ENCODE measurements at regions not wholly inside any gene's neighbourhood (a gene's known extent, or its start where the extent isn't known, plus 50 kb on each side); places are given as distances from the start of the nearest gene placed in this dataset.
A peak's percentile ranks its signal among the peaks of the same experiment; 100 is the strongest.
"Not testable (repeated sequence)": the region's sequence is repeated elsewhere in the genome, so short reads cannot be mapped to it uniquely, and the experiment has no call there.

DNA sequence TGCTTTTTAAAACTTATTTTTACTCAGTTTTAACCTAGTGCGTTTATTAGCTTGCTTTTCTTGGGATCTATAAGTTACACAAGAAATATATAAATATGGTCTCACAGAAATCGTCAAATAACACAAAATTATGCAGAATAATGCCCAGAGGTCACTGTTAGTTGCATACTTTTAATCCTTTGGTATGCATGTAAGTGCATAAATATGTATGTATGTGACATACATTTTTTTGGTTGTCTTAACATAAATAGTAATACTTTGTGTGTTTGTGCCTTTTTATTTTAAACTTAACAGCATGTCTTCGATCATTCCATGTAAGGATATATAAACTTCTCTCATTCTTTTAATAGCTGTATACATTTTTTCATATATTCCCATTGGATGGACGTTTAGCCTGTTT is 459.6 kb downstream of the PCNX1 start:
- no peak for DNase-seq

DNA sequence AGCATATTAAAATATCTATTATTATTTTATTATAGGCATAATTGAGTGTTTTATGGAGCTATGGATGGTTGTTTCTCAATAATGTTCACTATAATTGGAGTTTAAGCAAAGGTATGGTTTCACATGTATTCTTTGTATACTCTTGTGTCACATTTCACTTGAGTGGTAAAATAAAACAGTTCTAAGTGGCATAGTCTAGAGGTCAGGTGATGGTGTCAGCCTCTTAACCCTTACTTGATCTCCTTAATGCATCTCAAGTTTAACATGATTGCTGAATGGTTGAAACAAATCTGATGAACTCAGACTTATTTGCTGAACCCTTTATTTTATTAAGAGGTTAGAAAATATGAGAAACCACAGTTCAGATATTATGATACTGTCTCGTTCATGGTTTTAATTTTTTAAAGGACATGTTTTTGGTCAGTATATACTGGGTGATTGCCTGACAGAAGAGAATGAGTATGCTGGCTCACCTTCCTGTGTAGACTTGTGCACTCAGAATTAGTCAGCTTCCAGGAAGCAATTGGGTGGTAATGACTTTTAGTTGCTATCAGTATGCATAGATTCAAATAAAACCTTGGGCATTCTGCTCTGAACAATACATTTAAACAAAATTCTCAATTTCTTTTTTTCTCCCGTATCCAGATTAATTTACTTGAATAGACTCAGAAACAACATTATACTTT is 464.6 kb downstream of the PCNX1 start:
- DNase-seq: no peak

DNA sequence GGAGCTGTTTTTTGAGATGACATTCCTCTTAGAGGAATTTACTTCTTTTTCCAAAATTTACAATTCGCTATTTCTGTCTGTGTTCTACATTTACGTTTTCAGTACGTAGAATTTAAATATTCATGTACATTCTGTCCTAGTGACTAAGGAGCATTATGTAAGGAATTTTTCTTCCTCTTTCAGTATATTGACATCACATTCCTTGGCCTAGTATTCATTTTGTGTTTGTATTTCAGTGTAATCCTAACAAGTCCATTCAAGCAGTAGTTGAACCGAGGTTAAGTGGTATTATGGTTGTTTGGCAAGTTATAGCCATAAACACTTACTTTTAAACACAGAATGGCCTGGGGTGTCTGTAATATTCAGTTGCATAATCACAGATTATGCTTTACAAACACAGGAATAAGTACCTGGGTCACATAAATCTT is 465.2 kb downstream of the PCNX1 start:
- no peak for DNase-seq

DNA sequence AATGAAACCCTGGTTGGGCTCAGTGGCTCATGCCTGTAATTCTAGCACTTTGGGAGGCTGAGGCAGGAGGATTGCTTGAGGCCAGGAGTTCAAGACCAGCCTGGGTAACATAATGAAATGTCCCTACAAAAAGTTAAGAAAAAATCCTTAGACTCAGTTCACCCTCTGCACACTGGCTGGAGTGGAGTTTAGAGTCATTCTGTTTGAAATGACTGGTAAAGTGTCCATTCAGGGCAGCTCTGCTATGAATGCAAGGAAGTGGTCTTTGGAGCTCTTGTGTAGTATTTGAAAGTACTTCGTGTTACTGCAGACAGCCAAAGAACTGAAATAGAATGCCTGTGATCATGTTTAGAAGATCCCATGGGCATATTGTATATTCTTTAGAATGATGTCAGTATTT is 466.5 kb downstream of the PCNX1 start:
- DNase-seq: no peak

DNA sequence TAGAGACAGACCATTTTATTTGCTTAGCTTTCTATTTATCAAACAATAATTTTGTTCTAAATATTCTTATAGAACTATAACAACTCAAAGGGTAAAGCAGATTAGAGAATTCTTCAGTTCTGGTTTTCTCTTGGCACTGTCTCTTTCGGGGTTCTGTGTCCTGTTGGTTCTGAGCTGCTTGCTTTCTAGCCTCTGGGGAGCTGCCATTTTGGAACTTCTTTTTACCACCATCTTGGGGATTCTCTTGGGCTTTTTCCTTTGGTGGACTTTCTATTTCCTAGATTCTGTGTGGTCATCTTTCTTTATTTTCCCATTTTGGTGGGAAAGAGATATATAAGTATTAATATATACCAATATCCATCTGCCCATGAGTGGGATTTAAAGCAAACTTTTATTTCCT is 467.7 kb downstream of the PCNX1 start:
- DNase-seq: no peak

DNA sequence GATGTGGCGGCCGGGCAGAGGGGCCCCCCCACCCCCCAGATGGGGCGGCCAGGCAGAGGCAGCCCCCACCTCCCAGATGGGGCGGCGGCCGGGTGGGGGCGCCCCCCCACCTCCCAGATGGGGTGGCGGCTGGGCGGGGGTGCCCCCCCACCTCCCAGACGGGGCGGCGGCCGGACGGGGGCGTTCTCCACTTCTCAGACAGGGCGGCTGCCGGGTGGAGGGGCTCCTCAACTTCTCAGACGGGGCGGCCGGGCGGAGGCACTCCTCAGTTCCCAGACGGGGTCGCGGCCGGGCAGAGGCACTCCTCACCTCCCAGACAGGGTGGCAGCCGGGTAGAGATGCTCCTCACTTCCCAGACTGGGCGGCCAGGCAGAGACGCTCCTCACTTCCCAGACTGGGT is 469.8 kb downstream of the PCNX1 start:
- DNase-seq: no peak

DNA sequence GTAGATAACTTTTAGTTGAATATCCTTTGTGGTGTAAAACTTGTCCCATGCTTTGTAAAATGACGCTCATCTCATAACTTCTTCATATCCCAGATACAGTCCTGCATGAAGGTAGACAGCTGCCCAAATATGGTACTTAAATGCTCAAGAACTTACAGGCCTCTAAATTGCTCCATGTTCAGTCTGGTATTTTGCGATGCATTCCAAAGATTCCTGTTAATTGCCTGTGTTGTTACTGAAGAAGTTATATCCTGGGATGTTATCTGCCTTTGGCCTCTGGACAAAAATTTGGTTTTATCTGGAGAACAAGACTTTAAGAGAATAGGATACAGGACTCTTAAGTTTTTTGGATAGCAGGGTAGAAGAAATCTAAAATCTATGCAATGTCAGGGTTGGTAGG is 473.0 kb downstream of the PCNX1 start:
- no peak for DNase-seq

DNA sequence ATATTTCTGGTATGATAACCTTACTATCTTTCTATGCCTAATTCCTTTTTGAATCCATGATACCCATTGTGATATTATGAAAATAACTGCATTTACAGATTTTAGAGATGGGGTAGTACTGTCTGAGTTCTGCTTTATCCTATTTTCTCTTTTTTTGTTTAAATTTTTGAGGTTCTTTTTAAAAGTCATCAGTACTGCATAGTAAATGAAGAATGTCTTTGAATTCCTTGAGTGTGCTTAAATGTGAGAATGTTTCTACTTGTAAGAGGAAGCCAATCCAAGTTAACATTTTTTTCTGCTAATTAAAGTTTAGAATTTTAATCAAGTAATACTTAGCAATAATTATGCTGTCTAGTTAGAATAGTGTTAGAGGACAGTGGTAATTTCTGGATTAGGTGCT is 474.6 kb downstream of the PCNX1 start:
- no peak for DNase-seq

DNA sequence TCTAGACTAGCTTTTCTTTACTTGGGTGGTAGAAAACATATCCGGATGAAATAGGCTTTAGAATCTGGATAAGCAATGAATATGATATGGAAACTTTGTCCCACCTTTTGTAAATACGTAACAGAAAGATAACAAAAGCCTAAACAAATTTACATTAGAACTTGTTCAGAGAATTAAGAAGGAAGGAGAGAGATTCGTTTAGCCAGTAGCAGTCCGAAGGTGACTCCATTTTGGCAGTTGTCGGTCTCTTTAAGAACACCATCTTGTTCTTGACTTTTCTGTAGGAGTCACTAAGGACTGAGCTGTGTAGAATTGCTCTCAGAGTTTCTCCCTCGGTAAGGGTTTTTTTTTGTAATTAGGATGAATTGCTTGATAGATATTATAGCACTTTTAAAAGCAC is 475.1 kb downstream of the PCNX1 start:
- no peak for DNase-seq

DNA sequence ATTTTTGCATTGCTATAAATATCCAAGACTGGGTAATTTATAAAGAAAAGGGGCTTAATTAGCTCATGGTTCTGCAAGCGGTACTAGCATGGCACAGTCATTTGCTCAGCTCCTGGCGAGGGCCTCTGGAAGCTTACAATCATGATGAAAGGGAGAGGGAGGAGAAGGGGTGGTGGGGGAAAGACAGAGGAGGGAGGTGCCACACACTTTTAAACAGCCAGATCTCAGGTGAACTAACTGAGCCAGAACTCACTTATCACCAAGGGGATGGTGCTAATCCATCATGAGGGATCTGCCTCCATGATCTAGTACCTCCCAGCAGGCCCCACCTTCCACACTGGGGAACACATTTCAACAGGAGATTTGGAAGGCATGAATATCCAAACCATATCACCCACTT is 476.3 kb downstream of the PCNX1 start:
- DNase-seq: no peak

DNA sequence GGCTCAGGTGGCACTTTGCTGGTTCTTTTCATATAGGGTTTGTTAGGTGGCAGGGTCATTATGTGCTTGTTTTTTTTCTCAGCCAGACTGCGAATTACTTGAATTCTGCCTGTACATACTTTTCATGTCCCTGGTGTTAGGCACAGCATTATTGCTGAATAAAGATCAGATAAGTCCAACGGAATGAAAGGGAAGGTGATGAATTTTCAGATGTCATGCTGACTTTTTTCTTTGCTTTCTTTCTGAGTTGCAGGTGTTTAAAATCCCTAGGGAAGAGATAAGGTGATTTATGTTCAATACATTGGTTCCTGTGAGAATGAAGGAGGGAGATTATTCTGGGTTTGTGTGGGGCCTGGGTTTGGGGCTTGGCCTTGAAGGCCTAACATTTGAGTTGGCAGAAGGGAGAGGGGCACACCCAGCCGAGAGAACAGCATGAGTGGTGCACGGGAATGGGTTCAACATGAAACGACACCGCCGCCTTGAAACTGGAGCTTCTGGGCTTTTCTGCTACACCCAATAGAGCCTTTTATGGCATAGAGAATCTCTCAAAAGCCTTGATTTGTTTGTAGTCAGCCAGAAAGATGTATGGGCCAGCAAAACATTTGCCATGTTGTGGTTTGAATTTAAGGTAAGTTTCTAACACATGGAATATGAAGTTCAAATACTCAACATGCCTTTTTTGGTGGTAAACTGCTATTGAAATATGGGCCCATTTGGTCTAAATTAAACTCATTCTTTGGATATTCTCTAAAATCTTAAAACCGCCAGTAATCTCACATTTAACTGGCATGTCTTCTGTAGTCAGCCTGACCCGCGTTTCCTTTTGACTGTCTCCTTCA is 477.0 kb downstream of the PCNX1 start:
- no peak for DNase-seq

DNA sequence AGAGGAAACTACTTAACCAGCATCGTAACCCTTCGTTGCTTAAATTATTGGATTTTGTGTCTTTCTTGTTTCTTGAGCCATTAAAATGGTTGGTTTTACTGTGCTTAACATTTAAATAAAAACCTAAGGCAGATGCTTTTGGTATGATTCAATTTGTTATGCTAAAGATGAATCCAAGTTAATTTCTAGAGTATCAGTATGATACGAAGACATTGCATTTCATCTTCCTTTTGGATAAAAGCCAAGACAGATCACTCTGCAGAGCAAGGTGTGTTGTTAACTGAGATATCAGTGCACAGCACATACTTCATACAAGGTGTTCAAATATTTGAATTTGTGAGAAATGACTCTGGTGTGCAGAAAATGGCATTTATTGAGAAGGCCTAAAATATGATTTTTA is 480.5 kb downstream of the PCNX1 start:
- no peak for DNase-seq

DNA sequence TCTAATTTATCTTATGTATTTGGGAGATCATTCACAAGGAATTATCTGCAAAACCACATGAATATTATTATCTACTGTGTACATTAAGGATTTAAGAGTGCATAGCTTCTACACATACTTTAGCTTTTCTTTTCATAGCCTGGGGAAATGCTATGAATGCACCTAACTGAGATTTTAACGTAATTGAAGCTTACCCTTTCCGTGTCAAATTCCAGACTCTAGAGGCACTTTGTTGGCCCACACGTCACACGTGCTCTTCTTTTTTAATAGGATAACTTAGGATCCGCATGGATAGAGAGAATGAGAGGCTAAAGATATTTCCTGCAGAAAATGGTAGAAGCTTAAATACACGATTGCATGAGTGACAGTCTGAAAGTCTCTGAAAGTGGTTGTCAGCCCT is 481.1 kb downstream of the PCNX1 start:
- DNase-seq: no peak

DNA sequence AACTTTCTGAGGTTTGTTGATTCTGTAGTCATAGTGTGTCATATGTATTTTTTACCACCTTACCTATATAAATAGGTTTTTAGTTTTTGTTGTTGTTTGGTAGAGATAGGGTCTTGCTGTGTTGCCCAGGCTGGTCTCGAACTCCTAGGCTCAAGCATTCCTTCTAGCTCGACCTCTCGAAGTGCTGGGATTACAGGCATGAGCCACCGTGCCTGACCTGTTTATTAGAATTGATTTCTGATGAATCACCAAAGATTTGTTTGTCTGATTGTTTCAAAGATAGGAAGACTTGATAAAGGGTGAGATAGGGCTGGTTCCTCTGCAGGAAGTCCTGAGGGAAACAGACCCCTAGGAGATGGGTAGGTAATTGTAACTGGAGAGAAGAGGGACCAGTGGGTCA is 481.6 kb downstream of the PCNX1 start:
- DNase-seq: no peak

DNA sequence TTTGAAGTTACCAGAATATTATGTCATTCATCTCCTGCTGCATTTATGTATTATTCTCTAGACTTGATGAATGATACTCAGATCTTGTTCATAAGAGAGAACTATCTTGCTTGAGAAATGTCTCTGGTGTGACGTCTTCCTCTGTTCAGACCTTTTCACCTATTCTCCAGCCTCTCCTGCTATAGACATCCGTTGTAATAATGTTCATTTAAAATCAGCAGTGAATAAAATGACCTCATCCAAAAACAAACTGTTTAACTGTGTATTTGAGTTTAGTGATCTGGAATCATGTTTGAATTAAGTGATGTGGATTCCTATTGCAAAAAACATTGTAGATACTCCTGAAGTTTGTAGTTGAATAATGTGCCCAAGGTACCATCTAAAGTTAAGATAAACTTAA is 487.1 kb downstream of the PCNX1 start:
- no peak for DNase-seq

DNA sequence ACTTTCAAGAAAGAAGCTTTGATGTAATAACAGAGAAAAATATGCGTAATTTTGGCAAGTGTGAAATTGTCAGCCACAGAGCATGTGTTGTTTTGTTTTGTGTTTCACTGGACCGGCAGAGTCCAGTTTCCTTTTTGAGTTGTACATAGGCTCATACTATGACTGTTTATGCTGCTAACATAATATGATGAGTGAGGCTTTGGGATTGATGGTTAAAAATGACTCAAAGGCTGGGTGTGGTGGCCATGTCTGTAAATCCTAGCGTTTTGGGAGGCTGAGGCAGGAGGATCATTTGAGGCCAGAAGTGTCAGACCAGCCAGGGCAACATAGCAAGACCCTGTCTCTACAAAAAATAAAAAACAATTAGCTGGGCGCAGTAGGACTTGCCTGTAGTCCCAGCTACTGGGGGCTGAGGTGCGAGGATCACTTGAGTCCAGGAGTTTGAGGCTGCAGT is 487.9 kb downstream of the PCNX1 start:
- peak; percentile 9 for DNase-seq

DNA sequence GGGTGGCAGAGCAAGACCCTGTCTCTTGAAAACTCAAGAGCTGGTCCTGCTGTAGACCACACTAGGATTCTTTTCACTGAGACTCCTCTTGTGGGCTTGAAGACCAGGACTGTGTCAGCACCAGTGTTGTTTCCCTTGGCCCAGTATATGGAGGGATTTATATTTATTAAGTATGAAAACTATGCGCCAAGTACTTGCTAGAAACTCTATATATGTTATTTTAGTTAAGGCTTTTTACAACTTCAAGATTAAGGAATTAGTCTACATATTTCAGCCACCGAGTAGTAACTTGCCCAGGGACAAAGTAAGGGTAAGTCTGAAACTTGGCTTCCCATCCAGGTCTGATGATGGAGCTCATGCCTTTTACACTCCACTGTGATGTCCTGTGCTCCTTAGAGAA is 488.4 kb downstream of the PCNX1 start:
- no peak for DNase-seq

DNA sequence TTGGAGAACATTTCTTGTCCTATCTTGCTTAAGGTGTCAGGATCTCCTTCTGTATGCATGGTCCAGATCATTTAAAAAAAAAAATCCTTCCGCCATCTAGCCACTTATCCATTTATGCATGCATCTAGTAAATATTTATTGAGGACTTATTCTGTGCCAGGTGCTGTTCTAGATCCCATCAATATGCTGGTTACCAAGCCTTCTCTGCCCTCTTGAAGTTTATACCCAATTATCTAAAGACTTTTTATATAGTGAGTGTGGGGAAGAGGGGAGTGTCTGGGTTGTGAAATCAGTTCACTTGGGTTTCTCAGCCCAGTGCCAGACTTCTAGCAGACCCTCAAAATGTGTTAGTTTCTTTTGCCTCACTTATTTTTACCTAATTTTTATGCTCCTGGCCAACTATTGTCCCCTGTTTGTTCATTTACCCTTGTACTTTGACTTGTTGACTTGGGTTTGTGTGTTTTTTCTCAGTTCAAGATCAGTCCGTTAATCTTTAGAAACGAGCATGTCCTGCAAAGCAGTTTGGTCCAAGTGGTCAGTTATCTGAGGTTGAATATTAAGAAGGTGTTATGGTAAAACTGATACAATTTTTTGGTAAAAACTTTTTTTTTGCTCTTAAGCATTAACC is 488.9 kb downstream of the PCNX1 start:
- DNase-seq: no peak

DNA sequence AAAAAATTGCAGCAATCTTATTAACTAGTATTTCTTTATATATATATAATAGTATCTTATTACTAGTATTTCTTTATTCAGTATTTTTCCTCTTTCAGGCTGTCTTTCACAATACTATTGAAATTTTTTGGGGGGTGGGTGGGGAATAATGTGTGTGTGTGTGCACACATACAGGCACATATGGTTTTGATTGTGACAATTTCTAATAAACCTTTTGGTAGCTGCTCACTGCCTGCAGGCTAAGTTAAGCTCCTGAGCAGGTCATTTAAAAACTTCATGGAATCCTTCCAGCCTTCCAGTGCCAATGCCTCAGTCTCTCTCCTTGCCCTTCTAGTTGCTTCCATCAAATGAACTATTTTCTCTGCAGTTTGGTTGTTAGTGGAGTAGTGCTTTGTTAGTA is 490.1 kb downstream of the PCNX1 start:
- DNase-seq: no peak

DNA sequence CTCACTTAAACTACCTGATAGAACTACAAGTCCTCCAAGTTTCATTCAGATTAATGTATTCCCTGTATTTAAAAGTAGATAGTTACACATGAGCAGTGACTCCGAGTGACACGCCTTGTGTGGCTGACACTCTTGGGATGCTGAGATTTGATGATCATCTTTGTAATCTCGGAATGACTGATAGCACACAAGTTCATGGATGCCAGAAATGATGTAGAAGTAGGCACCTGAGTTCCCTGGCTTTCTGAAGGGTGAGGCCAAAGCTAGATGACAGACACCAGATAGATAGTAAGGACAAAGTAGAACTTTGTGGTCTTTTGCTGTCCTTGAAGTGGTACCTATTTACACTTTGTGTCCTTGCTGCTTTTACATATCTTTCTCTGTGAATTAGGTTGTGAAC is 491.2 kb downstream of the PCNX1 start:
- no peak for DNase-seq

DNA sequence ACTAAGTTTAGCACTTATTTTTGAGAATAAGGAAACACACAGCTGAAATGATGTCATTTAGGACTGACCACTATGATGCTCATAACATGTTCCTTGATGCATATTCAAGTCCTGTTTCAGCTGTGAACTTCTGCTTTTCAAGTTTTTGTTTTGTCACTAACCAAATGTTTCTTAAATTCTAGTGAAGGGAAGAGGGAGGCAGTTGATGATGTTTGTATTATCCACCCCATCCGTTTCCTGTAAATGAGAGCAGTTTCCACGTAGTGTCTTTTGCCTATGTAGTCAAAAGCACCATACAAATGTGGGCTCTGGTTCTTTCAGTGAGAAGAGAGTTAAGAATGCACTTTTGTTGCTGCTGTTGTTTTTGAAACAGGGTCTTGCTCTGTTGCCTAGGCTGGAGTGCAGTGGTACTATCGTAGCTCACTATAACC is 491.8 kb downstream of the PCNX1 start:
- no peak for DNase-seq

DNA sequence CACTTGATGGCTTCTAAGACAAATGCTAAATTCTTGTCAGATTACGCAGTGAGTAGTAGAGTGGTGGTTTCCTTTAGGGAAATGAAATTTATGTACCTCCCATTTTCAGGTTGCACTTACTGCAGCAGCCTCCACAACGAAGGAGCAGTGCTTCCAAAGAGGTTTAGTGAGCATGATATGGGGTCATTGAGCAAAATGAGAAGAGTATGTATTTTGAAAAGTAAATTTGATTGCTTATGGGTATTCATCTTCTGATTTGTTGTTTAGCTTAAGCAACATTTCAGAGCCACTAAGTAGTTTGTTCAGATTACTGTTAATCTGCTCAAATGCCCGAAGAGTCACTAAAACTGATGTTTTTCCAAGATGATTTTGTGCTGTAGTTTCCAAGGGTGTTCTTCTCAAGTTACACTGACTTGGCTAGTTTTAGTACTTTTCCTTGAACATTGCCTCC is 493.6 kb downstream of the PCNX1 start:
- DNase-seq: no peak

DNA sequence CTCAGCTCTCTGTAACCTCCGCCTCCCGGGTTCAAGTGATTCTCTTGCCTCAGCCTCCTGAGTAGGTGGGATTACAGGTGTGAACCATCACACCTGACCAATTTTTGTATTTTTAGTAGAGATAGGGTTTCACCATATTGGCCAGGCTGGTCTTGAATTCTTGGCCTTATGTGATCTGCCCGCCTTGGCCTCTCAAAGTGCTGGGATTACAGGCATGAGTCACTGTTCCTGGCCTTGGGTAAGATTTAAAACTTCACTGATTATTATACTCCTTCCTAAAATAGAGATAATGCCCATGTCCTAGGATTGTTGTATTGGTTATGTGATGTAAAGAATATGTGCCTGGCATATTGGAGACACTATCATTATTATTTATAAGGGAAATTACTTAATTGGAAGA is 495.2 kb downstream of the PCNX1 start:
- DNase-seq: not testable (repeated sequence)

DNA sequence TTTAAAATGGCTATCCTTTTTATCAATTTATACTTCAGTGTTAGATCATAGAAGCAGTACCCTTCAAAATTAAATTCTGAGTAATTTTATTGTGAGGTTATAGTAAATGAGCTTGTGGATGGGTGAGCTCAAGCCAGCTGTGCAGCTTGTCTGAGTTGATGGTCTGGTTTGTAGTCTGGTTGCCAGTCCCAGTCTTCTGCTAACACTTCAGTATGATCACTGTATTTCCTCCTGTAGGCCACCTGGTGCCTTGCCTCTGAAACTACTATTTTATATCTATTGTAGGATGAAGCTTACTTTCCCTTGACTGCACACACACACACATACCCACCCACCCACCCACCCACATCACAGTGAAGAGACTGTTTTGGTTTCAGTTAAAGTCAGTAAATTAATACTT is 496.4 kb downstream of the PCNX1 start:
- peak; percentile 22 for DNase-seq
